SK-N-MC (cell line): ENCODE measurements at regions not wholly inside any gene's neighbourhood (a gene's known extent, or its start where the extent isn't known, plus 50 kb on each side); places are given as distances from the start of the nearest gene placed in this dataset.

Experiments used
- EZH2 ChIP-seq: fragments of 200-600 bp; sonication (generic); IDR thresholded peaks from one replicate; pipeline ENCODE4 v1.6.1; 2017; ENCODE audit warnings: antibody characterized with exemption
- POLR2AphosphoS5 ChIP-seq: IDR thresholded peaks from 2 replicates; pipeline ENCODE4 v1.6.1; 2012; ENCODE audit warnings: mild to moderate bottlenecking, low read depth, low read length, borderline replicate concordance

DNA sequence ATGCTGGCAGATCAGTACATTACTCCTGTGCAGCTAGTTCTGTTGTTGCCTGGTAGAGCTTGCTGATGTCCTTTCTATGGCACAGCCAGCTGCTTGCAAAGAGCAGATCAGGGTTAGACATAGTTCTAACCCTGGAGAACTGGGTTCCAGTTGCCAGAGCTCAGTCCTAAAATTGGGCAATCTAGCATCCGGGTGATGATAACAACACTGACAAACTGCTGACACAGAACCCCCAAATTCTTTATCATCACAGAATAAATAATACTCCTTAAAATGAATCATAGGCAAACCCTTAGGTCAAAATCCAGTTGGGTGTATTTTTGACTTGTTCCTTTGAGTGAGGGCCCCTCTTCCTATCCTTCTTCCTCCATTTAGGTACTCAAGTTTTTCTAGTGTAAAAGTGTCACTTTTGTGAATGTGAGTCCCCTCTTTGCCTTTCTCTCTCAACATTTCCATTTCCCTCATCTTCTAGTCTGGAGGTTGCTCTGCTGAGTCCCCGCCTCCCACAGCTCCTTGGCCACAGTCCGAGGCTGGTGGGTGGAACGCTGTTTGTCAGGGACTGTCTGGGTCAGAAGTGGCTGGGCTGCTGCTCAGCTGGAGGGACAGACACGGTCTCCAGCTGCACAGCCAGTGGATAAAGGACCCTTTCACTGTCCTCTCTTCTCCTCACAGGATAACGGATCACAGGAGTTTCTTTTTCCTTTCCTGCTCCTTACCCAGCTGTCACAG lies 93.6 kb upstream of the RASGEF1B start:
- TF ChIP-seq POLR2AphosphoS5, result no peak
- TF ChIP-seq EZH2, result no peak
